NCI-H2171 treated with DMSO at 0.1 percent for 48 hours (cell line): ENCODE measurements at regions not wholly inside any gene's neighbourhood (a gene's known extent, or its start where the extent isn't known, plus 50 kb on each side); places are given as distances from the start of the nearest gene placed in this dataset.
A peak's percentile ranks its signal among the peaks of the same experiment; 100 is the strongest.

Experiments used
- DNase-seq: peaks from one replicate; lab custom pipeline; 2025; lab: John Stamatoyannopoulos, UW

DNA sequence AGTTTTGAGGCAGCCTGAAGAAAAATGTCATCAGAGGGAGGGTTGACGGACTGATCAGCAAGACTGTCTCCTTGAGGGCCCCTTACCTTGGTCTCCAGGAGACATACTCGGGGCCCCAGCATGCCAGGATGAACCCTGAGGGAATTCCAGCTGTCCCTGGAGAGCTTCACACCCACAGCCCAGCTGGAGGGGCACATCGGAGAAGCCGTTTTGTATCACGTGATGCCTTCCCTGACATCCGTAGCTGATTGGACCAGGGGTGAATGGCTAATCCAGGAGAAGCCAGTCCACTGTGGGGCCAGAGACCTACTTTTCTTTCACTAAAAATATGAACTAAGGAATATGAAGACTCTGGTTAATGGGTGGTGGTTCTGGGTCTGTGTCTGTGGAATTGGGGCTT lies 86.0 kb upstream of the TP53I11 start:
- no peak for DNase-seq

DNA sequence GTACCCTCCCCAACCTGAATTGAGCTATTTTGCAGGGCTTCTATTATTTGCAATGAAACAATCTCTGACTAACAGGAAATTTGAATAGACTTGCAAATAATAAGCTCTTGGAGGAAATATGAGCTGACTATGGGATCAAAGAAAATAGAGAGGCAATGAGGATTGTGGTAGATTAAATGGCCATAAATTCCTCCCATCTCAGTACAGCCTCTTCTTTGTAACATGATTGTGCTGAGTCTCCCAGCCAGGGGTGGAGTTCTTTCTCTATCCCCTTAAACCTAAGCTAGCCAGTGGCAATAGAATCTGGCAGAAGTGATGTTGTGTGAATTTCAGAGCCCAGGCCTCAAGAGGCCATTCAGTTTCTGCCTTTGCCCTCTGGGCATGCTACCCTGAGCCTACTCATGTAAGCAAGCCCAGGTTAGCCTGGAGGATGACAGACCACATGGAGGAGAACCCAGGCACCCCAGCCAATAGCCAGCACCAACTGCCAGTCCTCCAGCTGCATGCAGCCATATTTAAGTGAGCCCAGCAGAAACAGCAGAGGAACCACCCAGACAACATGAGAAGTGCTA lies 86.8 kb upstream of the TP53I11 start:
- no peak for DNase-seq

DNA sequence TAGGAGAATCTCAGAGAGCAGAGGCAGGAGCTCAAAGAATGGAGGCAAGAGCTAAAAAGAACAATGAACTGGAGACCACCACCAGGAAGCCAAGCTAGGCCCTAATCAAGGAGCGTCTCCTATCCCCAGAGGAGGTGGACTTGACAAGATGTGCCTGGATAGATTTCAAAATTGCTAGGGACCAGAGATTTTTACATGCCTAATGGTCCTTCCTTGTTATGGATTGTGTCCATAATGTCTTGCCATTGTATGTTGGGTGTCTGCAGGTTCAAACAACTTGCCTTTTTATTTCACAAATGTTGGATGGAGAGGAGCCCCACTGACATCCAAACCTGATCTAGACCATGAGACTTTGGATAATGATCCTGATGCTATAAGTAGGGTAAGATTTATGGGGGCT lies 88.2 kb upstream of the TP53I11 start:
- DNase-seq = no peak

DNA sequence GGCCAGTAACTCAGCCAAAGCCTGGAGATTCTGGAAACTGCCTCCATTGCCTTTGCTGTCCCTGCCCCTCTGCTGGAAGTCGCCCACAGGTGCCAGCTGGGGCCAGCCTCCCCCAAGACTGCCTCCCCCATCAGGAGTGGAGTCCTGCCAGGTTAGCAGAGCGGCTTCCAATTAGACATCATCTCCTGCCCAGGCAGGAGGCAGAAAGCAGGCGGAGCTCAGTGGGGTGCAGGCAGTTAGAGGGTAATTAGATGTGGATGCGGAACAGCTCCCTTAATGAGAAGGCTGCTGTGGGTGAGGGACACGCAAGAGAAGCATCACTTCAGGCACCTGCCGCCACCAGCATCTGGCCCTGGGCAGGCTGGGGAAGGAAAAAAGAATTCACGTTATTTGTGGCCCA lies 90.9 kb upstream of the TP53I11 start:
- peak; percentile 99 for DNase-seq

DNA sequence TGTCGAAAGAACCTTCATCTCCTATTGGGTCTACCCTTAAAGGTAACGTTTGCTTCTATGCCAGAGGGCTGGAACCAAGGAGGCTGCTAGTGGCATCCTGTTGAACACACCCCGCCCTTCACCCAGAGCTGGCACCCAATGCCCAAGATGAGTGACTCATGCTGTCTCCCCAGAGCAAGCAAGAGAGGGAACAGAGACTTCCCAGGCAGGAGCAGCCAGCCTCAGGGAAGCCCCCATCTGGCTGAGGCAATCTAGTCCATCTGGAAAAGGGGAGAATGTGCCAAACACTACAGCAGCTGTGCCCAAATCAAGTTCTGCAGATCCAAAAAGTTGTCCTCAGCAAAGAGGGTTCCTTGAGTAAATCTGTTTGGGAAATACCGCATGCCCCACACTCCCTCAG lies 91.9 kb upstream of the TP53I11 start:
- peak; percentile 94 for DNase-seq

DNA sequence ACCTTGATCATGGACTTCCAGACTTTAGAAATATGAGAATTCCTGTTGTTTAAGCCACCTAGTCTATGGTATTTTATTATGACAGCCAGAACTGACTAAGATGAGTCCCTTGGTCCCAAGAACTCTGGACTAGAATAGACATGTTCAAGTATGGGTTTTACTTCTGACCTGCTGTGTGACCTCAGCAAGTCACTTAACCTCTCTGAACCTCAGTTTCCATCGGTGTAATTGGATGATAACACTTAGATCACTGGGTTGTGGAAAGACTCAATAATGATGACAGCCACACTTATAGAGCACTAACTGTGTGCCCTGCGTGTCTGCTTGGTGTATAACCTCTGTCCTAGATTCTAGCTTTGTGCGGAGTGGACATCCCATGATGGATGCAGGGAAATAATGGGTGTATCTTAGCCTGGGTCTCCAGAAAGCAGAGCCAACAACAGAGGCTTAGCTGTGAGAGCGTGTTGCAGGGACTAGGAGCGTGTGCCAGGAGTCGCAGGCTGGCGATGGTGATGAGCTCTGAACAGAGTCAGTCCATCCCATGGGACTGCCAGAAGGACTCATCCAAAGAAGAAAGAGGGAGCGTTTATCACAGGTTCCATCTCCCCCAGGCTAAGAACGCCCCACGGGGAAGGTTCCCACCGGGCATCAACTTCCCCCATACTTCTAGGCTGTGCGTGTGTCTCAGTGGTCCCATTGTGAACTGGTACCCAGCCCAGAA lies 93.2 kb upstream of the TP53I11 start:
- DNase-seq = peak; percentile 23

DNA sequence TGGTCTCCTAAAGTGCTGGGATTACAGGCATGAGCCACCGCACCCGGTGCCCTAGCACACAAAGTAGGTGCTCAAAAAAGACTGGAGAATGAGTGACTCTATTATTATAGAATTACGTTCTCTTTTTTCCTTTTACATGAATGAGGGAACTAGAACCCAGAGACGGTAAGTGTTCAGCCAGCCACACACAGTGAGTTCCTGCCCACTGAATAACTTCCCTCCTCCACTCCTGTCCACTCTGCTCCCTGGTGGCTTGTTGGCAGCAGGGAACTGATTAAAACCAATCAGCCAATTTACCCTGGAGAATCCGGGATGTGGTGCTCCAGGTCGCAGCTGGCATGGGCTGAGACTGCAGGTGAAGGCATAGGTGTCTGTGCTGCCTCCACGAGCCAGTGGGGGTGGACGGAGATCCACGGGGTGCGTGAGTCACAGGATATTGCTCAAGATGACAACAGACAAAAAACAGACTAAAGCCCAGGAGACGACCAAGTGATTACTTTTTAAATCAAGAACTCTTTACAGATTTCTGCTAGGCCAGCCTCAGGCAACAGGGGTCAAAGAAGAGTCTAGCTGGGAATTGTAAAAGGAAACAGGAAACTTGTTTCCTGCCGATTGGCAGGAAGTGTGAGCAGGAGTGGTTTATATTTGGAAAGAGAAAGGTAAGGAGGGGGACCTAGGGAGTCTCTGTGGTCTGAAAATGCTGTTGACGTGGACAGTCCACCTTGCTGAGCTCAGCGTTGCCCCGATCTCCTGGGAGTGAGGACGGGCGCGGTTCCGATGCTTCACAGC lies 95.2 kb upstream of the TP53I11 start:
- DNase-seq = no peak

DNA sequence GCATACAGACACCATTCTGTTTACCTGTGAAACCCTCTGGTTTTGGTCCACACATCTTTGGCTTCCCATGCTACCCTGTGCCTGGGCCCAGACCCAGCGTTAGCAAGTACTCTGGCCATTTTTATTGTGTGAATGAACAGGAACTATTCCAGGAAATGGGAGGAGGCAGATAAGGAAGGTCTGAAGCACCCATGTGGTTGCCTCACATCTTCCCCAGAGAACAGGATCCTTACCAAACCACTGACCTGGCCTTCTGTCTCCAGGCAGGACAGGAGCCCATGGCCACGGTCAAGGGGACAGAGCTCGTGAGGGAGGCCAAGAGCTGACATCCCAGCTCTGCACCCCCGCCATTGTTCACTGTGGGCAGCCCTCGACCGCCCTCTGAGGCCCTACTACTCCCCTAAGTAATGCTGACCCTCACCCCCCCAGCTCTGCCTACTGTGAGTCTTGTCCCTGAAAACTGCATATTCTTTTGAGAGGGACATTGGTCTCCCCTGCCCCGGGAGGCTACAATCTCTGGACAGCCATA lies 97.7 kb upstream of the TP53I11 start:
- no peak for DNase-seq

DNA sequence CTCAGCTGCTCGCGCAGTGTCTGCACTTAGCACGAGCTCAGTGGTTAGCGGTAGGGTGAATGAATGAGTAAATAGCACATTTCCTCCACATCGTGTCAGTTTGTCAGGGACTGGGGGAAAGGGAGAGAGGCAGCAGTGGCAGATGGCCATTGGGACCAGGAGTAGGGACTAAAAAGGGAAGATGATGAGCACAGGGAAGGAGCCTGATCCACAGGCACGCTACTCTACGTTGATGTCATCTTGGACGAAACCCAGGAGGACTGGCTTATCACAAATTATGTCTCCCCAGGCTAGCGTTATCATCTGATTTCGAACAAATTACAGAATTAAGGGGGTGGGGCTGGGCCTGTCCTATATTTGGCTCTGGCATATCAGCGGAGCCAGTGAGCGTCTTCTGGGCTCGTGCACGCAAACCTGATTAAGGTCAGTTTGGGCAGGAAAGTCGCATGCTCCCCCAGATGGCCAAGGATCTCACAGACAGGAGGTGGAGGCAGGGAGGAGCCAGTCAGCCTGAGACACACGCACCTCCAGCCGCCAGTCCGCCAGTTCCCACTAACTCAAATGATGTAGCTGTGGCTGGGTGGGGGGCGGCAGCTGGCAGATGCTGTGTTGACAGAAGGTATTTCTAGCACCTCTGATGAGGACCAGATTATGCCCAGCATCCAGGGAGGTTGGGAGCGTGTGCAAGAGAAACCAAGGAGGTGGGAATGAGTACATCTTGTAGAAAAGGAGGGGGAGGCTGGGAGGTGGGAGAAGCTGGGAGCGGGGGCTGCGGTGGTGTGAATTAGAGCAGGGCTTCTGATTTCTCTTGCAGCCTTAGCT lies 97.4 kb upstream of the PRDM11 start:
- DNase-seq = peak; percentile 99

DNA sequence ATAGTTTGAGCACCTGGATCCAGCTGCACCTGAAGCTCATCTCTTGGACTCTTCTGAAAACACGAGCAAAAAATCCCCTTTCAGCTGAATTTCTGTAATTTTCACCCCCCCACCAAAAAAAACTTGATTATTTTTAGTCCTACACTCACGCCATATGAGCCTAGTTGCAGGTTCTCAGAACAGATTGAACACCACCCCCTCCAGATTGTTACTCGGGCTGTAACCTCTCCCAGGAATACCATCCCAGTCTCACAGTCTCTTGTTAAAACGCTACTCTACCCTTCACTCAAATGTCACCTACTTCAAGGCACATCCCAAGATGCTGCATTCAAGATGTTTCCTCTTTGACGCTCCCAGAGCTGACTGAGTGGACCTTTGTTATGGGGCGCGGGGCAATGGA lies 96.3 kb upstream of the PRDM11 start:
- DNase-seq = peak; percentile 72

DNA sequence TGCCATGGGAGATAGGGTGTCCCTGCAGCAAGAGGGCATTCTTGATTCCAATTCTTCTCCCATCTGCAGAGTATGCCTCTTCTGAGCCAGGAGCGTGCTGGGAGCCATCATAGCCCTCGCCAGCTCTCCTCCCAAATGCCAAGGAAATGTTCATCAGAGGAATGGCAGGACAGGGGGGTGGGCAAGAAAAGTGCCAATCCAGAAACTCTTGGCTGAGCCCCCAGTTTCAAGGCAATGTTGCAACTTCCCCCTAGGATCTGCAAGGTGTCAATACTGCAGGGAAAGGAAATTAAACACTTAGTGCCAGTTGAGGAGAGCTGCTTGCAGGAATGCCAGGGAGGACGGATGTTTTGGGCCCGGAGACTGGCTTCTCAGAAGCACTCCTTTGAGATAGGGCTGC lies 94.8 kb upstream of the PRDM11 start:
- no peak for DNase-seq

DNA sequence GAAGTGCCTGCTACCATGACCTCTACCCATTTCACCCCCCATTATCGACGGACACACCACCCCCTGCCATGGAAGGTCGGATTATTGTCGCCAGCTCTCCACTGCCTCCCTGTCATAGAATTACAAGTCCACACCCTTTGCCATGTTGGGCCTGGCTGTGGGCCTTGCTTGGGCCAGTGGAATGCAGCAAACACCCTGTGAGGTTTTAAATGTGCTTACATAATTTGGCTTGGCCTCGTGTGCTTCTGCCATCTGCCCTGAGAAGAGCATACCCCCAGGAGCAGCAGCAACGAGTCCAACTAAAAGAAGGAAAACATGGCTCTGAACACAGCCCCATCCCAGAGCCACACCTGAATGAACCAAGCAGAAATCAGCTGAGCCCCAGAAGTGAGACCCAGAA lies 94.1 kb upstream of the PRDM11 start:
- no peak for DNase-seq

DNA sequence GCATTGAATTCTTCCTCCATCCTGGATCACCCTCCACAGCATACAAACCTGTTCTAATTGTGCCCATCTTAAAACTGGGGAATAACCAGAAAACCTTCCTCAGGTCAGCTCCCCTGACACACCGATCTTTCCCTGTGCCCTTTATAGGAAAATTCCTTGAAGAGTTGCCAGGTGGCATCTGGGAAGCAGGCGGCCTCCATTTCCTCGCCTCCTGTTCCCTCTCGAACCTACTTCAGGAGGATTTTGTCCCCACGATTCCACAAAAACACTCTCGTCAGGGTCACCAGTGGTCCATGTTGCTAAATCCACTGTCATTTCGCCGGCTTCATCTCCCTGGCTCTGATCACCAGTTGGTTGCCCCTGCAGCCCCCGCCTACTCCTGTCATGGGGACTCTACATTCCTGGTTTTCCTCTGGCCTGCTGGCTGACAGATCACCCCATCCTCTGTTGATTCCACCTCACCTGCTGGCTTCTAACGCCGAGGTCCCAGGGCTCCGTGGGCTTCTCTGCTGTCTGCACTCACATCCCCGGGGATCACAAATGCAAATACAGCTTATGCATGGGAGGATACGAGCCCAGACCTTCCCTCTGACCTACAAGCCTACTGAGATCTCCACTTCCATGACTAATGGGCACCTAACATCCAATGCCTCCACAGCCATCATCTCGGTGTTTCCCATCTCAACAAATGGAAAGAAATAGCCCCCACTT lies 92.5 kb upstream of the PRDM11 start:
- peak; percentile 56 for DNase-seq

DNA sequence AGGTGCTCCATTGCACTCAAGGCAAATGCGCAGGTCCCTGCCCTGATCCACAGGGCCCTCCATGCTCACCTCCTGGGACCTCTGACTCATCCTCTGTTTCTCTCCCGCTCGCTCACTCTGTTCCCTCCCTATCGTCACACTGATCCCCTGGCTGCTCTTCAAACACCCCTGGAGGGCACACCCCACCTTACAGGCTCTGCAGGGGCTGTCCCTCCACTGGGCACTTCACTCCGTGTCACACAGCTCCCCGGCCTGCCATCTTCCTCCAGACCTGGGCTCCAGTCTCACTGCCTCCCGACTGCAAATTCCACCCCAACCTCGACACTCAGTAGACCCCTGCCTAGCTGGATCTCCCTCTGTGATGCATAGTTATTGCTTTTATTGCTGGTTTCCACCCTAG lies 91.5 kb upstream of the PRDM11 start:
- no peak for DNase-seq

DNA sequence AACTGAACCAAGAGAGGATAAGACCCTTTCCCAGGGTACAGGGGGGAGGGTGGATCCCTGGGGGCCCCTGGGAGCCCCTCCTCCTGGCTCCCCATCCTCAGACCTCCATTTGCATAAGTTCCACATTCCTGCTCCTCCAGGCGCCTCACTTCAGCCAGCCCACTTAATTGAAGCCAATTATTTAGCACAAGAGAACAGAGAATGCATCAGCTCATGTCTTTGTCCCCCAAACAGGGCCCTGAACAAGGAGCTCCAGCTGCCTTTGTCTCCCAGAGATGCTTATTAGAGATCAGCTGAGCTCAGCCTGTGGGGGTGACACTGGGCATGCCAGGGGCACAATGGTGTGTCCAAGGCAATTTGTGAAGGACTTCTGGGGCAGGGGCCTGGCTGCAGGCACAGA lies 89.9 kb upstream of the PRDM11 start:
- DNase-seq = no peak

DNA sequence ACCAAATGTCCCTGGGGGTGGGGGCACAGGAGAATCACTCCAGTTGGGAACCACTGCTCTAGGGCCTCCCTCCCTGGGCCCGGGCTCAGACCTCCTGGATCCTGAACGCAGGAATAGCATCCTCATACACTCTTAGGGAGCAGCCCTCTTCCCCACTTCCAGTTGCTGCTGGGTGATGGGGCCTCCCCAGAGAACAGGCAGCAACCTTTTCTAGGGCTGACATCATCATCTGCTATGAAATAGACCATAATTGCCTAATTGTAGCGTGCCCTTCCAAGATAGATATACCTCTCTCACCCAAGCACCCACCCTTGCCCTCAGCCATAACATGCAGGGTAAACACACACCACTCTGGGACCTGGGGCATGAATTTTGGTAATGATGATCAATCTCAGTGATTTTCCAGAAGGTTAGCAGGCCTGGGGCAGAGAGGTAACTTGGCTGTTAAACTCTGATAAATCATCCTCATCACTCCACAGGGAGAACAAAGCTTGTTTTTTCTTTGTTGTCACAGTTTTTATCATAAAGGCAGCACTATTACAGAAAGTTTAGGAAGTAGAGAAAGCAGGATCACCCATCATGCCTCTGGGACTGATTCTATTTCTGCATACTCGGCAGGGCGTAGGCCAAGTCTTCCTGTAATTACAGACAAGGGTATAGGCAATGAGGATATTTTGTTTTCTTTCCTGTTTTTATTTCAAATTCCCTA lies 88.3 kb upstream of the PRDM11 start:
- no peak for DNase-seq

DNA sequence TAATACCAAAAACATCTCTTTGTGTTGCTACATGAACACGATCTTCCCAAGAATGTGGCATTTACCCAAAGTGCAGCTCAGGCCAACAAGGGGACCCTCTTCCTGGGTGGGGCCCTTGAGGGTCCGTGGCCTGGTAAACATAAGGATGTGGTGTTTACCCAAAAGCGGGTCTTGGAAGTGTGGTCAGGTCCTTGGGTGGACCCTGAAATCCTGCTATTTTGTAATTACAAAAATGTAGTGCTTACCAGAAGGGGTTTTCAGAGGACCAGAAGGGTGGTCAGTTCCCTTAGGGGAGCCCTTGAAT lies 87.8 kb upstream of the PRDM11 start:
- no peak for DNase-seq

DNA sequence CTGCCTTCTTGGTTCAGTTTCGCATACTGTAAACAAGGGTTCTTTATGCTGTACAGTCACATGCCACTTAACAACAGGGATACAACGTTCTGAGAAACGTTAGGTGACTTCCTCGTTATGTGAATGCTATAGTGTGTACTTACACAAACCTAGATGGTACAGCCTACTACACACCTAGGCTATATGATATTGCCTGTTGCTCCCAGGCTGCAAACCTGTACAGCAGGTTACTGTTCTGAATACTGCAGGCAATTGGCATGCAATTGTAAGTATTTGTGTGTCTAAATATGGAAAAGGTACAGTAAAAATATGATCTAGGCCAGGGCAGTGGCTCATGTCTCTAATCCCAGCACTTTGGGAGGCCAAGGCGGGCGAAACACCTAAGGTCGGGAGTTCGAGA lies 85.7 kb upstream of the PRDM11 start:
- no peak for DNase-seq

DNA sequence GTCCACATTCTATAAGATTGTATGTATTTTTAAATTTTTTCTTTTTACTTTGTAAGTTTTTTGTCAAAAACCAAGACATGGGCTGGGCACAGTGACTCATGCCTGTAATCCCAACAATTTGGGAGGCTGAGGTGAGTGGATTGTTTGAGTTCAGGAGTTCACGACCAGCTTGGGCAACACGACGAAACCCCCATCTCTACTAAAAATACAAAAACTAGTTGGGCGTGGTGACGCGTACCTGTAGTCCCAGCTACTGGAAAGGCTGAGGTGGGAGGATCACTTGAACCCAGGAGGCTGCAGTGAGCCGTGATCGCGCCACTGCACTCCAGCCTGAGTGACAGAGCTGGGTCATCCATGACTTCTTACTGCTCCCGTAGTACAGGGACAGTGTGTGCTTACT lies 84.8 kb upstream of the PRDM11 start:
- DNase-seq = no peak

DNA sequence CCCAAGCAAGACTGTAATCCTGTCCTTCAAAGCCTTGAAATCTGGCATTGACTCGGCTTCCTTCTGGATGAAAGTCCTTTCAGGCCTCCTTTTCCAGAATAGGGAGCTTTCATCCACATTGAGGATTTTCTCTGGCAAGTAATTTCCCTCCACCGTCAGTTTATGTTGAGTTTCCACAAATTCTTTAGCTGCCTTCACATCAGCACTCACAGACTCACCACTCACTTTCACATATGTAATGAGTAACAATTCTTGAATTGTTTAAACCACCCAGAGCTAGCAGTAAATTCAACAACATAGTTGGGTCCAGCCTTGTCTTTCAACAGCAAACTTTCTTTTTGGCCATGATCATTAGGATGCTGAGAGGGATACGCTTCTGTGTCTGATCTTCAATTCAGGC lies 84.3 kb upstream of the PRDM11 start:
- DNase-seq = no peak

DNA sequence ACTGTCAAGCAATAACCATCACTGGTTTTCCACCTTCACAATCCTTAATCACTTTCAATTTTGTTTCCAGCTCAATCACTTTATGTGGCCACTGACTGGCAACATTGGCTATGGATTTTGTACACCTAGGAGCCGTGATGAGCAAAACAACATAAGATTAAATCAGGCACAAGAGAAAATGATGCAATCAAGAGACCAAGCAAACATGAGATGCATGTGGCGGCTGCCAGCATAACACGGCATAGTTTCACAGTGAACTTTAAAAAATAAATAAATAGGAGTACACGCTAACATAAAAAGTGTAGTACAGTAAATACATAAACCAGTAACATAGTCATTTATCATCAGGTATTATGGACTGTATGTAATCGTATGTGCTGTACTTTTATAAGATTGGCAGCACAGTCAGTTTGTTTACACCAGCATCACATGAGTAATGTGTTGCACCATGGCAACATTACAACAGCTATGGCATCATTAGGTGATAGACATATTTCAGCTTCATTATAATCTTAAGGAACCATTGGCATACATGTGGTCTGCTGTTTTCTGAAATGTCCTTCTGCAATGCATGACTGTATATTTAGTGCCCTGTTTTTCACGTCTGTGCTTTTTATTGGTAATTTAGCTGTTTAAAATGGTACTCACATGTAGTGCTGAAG lies 83.3 kb upstream of the PRDM11 start:
- no peak for DNase-seq
